OCI-LY3 (cell line): ENCODE measurements at regions not wholly inside any gene's neighbourhood (a gene's known extent, or its start where the extent isn't known, plus 50 kb on each side); places are given as distances from the start of the nearest gene placed in this dataset.

Experiments used
- EZH2phosphoT487 ChIP-seq: fragments of 200-600 bp; shearing (Covaris generic); IDR thresholded peaks from 2 replicates; pipeline ENCODE4 v1.6.1; 2018; ENCODE audit warnings: antibody characterized with exemption, mixed run types, low read depth
- TF ChIP-seq, protein P1 (sequence below): fragments of 200-600, 300-600 bp; sonication (generic); IDR thresholded peaks from 2 replicates; pipeline ENCODE4 v1.5.1; 2014; ENCODE audit warnings: antibody characterized with exemption, low read length, low read depth

DNA sequence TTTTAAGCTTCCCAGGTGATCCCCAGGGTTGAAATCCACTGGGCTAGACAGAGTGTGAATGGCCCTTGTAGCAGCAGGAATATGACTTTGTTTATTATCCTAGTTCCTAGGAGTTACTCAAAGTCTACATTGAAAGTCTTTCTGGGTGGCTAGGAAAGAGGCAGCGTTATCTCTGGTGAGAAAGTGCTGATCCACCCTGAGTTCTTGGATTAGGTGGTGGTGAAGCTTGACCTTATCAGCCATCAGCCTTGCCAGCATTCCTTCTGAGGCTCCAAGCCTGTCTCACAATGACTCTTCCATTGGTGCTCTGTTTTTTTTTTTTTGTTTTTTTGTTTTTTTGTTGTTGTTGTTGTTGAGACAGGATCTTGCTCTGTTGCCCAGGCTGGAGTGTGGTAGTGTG, 83.1 kb upstream of the CLCN4 start:
- TF ChIP-seq, protein P1, sequence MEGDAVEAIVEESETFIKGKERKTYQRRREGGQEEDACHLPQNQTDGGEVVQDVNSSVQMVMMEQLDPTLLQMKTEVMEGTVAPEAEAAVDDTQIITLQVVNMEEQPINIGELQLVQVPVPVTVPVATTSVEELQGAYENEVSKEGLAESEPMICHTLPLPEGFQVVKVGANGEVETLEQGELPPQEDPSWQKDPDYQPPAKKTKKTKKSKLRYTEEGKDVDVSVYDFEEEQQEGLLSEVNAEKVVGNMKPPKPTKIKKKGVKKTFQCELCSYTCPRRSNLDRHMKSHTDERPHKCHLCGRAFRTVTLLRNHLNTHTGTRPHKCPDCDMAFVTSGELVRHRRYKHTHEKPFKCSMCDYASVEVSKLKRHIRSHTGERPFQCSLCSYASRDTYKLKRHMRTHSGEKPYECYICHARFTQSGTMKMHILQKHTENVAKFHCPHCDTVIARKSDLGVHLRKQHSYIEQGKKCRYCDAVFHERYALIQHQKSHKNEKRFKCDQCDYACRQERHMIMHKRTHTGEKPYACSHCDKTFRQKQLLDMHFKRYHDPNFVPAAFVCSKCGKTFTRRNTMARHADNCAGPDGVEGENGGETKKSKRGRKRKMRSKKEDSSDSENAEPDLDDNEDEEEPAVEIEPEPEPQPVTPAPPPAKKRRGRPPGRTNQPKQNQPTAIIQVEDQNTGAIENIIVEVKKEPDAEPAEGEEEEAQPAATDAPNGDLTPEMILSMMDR, result no peak
- no peak for TF ChIP-seq EZH2phosphoT487
